ENCODE measurements at regions not wholly inside any gene's neighbourhood (a gene's known extent, or its start where the extent isn't known, plus 50 kb on each side); places are given as distances from the start of the nearest gene placed in this dataset.
A peak's percentile ranks its signal among the peaks of the same experiment; 100 is the strongest.

GRCh38 chr18:75896865-75897264, 469.4 kb upstream of the SMIM21 start:
- DNase-seq (ENCODE audit: low read depth), result peak; percentile 1
- no peak overlapping the region for H3K4me3 ChIP-seq (ENCODE audit: low read depth, low read length)
- TF ChIP-seq, protein P1, sequence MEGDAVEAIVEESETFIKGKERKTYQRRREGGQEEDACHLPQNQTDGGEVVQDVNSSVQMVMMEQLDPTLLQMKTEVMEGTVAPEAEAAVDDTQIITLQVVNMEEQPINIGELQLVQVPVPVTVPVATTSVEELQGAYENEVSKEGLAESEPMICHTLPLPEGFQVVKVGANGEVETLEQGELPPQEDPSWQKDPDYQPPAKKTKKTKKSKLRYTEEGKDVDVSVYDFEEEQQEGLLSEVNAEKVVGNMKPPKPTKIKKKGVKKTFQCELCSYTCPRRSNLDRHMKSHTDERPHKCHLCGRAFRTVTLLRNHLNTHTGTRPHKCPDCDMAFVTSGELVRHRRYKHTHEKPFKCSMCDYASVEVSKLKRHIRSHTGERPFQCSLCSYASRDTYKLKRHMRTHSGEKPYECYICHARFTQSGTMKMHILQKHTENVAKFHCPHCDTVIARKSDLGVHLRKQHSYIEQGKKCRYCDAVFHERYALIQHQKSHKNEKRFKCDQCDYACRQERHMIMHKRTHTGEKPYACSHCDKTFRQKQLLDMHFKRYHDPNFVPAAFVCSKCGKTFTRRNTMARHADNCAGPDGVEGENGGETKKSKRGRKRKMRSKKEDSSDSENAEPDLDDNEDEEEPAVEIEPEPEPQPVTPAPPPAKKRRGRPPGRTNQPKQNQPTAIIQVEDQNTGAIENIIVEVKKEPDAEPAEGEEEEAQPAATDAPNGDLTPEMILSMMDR (conservative IDR thresholded peaks at IDR 0.05; ENCODE audit: low read depth, low read length), result no peak

- no peak for DNase-seq (ENCODE audit: low read depth)
- TF ChIP-seq, protein P1 (conservative IDR thresholded peaks at IDR 0.05; ENCODE audit: low read depth, low read length), result no peak
Observed at GRCh38 chr18:75895135-75895534, 467.6 kb upstream of the SMIM21 start.

DNA sequence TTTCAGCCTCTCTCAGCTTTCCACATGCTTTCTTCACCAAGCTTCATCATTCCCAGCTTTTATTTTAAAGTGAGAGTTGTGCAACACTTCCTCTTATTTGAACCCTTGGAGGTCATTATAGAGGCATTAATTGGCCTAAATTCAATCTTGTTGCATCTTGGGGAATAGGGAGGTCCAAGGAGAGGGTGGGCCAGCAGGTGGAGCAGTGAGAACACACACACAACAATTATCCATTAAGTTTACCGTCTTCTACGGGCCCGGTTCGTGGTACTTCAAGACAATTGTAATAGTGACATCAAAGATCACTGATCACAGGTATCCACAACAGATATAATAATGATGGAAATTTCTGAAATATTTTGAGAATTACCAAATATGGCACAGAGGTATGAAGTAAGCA, 457.2 kb upstream of the SMIM21 start:
- TF ChIP-seq, protein P1 (conservative IDR thresholded peaks at IDR 0.05; ENCODE audit: low read depth, low read length), result no peak
- no peak overlapping the region for H3K4me3 ChIP-seq (ENCODE audit: low read depth, low read length)
- no peak for DNase-seq (ENCODE audit: low read depth)

More at GRCh38 chr18:75895135-75895534, 467.6 kb upstream of the SMIM21 start:
- H3K4me3 ChIP-seq (ENCODE audit: low read depth, low read length), result no peak overlapping the region

DNA sequence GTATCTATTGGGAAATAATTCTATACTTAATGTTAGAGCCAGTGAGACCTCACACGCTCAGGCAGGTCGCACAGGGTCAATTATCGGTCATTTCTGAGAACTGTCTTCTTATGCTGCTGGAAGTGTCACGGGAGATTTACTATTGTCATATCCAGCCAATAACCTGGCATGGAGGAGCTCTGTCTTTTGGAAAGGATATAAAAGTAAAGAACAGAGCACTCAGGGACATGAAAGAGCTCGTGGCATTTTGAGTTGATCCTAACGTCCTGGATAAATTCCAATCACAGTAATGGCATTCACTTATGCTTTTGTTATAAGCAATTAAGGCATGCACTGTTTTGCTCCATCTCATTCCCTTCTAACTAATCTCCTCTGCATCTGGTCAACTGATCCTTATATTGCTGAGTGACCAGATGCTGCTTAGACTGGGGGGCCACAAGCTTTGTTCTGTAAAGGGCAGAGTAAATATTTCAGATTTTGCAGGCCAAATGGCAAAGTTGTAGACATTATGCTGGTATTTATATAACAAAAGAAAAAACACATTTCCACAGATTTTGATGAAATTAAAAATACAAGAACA, 453.5 kb upstream of the SMIM21 start:
- DNase-seq (ENCODE audit: low read depth), result no peak
- H3K4me3 ChIP-seq (ENCODE audit: low read depth, low read length), result no peak overlapping the region
- TF ChIP-seq, protein P1 (conservative IDR thresholded peaks at IDR 0.05; ENCODE audit: low read depth, low read length), result no peak

DNA sequence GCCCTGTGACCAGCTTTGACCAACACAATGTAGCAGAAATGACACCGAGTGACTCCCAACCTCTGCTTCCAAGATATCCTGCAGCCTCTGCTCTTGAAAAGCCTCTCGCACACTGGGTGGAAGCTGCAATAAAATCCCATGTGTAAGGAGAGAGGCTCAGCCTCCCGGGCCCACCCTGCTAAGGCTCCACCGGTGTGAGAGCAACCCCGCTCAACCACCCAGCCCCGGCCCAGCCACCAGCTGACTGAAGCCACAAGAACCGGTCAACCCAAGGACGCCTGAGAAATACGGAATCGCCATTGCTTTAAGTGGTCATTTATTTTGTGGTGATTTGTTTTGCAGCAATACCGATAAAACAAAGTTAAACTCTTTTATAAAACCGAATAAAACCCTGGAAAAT, 452.8 kb upstream of the SMIM21 start:
- TF ChIP-seq, protein P1 (conservative IDR thresholded peaks at IDR 0.05; ENCODE audit: low read depth, low read length), result no peak
- H3K4me3 ChIP-seq (ENCODE audit: low read depth, low read length), result no peak overlapping the region
- no peak for DNase-seq (ENCODE audit: low read depth)

- no peak overlapping the region for H3K4me3 ChIP-seq (ENCODE audit: low read depth, low read length)
- no peak for DNase-seq (ENCODE audit: low read depth)
- TF ChIP-seq, protein P1 (conservative IDR thresholded peaks at IDR 0.05; ENCODE audit: low read depth, low read length), result no peak
Observed at GRCh38 chr18:75879196-75879595, 451.7 kb upstream of the SMIM21 start.

DNA sequence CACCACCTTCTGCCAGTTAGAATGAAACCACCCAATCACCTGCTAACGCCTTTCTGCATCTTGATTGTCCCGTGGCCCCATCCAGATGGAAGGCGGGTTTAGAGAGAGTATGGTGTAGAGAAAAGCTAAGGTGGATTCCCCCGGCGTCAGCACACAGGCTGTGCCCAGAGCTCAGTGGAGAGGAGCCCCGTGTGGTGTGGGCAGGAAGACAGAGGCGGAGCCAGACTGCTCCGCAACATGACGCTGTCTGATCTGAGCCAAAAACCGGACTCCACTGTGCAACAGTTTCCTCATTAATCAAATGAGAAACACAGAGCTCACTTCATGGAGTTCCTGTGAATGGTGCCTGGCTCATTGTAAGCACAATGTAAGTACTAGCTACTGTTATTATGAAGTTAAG, 448.1 kb upstream of the SMIM21 start:
- no peak overlapping the region for H3K4me3 ChIP-seq (ENCODE audit: low read depth, low read length)
- DNase-seq (ENCODE audit: low read depth), result no peak
- TF ChIP-seq, protein P1 (conservative IDR thresholded peaks at IDR 0.05; ENCODE audit: low read depth, low read length), result no peak
